T-helper 9 cell (primary cell): ENCODE measurements at regions not wholly inside any gene's neighbourhood (a gene's known extent, or its start where the extent isn't known, plus 50 kb on each side); places are given as distances from the start of the nearest gene placed in this dataset.
"Not testable (repeated sequence)": the region's sequence is repeated elsewhere in the genome, so short reads cannot be mapped to it uniquely, and the experiment has no call there.

Experiments
- DNase-seq: peaks from one replicate; pipeline ENCODE4 v3.0.0-alpha.2; 2020

DNA sequence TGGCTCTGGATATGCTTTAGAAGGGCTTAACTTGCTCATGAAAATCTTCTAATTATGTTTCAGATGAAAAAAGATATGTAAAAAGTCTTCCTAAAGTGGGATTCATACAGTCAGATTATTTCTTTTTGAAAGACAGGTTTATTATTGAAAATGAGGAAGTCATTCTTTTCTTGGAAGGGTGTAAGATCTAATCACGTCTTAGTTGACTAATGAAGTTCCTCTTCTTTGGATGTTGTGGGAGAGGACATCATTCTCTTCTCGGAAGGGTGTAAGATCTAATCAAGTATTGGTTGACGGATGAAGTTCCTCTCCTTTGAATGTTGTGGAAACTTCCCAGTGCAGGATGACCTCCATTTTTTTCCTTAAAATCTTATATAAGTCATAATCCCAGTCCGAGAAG is 74.9 kb downstream of the ALG10 start:
- DNase-seq = no peak

GRCh38 chr12:34105392-34105933 is 83.2 kb downstream of the ALG10 start:
- DNase-seq = no peak

DNA sequence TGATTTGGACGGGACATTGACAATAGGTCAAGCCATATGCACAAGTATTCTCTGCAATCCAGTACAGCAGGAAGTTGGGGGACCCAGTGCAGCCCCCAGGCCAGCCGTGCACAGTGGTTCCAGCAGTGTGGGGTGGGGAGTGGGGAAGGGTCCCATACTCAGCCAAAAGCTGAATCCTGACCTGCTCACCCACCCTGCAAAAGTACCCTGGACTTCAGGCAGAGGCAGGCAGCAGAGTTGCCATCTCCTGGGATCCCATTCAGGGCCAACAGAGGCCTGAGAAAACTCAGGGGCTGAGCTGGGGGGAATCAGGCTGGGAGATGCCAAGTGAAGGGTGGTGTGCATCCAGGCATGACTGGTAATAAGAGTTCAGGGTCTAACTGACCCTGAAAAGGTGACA is 83.9 kb downstream of the ALG10 start:
- no peak for DNase-seq

GRCh38 chr12:34107016-34107415 is 84.7 kb downstream of the ALG10 start:
- no peak for DNase-seq

DNA sequence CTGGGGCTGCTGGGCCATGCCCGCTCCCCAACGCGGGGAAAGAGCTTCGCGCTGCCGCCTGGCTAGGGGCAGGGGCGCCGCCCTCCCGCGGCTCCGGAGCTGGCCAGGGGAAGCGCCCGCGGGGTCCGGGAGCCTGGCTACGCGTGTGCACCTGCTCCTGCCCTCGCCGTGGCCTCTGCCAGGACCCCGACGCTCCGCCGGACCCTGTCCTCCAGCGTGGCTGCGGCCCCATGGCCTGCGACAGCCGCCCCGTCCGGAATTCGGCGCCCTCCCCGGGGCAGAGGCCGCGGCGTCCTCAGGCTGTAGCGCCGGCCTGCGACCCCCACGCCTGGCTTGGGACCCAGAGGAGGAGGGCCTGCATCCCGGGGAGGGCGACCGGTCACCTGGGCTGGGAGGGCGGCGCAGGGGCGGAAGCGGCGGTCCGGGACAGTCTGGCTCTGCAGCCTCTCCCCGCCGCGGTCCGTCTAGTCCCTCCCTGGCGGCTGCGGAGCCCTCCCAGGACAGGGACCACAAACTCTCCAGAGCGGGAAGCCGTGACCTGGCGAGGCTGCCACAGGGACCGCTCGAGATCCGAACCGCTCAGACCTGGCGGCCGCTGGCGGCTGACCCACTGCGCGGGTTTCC is 85.6 kb downstream of the ALG10 start:
- DNase-seq = no peak

DNA sequence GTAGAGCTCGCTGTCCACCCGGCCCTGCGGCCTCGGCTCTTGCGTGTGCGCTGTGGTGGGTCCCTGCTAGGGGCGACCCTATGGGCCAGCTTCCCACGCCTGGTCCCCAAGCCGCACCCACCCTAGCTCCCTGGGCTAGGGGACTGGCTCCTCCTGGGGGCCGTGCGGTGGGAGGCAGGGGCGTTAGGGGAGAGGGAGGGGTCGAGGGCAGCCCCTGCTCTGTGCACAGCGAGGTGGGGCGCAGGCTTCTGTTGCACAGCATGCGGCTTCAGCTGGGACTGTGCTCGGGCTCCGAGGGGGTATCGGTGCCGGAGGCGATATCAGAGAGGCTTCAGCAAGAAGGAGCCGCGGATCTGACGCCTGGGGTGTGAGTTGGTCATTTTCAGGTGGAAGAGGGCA is 86.1 kb downstream of the ALG10 start:
- DNase-seq = no peak

DNA sequence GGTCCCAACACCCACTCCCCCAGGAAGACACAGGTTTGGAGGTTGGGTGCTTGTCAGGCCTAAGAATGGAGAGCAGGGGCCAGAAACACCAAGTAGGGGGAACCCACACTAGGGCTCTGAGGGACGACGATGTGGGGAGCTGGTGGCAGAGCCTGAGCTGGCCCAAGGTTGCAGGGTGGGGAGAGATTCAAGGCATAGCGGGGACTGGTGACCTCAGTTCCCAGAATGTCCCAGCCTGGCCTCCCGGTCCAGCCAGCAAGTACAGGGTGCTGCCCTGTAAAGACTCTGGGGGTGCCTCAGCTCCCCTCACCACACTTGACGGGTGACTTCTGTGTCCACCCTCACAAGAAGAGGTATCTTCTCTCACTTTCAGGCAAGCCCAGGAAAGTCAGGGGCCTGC is 86.7 kb downstream of the ALG10 start:
- no peak for DNase-seq

GRCh38 chr12:34109390-34109789 is 87.1 kb downstream of the ALG10 start:
- no peak for DNase-seq

- DNase-seq = not testable (repeated sequence)
Observed at GRCh38 chr12:34109909-34110531, 87.7 kb downstream of the ALG10 start.

DNA sequence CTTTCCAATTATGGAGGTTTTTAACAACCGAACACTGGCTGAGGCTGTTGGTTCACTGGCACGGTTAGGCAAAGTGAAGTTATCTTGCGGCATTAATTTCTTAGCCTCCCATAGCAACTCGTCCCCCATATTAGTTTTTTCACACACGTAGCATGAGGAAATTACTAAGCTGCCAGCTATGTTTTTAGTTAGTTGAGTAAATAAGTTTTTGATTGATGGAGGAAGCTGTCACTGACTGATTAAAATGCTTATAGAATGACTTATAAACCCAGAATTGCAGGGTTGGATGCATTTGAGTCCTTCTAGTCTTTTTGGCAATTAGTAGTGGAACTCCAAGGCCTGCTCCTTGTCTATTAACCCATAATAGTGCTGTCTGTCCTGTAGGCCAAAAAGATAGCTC is 97.1 kb downstream of the ALG10 start:
- DNase-seq = no peak

DNA sequence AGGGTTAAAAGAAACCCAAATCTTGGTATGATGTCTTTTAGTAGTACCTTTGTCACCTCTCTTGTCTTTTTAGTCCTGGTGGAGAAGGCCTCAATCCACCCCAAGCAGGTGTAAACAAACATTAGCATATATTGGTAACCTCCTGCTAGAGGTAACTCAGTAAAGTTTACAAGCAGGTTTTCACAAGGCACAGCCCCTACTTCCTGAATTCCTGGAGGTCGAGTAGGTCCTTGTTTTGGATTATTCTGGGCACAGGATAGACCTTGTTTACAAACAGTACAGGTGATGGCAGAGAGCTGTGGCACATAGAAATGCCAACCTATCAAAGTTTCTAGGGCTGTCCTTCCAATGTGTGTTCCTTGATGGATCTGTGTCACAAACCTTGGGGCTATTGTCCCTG is 99.1 kb downstream of the ALG10 start:
- DNase-seq = no peak

GRCh38 chr12:34123092-34123491 is 100.8 kb downstream of the ALG10 start:
- peak; percentile 14 for DNase-seq

GRCh38 chr12:34124608-34125007 is 102.3 kb downstream of the ALG10 start:
- DNase-seq = no peak

DNA sequence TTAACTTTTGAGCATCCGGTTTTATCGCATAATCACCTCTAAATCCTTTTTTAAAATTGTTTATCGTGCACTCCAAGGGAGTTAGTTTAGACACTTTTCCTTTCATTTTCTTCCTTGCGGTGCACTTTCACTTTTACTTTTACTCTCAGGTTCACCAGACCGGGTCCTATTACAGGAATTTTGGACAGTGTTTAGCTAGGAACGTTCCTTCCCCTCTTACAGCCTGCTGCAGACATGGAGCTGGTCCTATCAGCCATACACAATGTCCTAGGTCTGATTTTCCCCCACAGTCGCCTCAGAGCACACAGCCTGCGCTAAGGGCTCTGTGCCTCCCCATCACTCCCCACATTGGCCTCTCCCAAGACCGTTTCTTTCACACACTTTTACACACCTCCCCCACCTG is 103.9 kb downstream of the ALG10 start:
- no peak for DNase-seq

GRCh38 chr12:34126805-34127204 is 104.5 kb downstream of the ALG10 start:
- DNase-seq = no peak

DNA sequence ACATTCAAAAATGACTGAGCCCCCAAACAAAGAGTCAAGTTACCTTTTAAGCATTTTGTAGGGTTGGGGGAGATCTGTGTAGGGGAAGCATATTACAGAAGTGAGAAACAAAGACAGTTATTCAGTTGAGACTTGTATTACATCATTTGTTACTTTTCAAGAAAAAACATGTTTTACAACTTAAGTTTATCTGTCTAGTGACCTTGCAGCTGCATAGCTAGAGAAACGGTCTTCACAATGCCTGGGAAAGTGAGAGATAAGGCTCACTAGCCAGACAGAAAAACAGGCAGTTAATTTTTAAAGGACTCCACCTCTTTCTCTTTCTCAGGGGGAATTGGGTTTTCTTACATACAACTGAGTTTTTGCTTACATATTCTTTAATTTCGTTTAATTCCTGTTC is 105.1 kb downstream of the ALG10 start:
- DNase-seq = not testable (repeated sequence)

DNA sequence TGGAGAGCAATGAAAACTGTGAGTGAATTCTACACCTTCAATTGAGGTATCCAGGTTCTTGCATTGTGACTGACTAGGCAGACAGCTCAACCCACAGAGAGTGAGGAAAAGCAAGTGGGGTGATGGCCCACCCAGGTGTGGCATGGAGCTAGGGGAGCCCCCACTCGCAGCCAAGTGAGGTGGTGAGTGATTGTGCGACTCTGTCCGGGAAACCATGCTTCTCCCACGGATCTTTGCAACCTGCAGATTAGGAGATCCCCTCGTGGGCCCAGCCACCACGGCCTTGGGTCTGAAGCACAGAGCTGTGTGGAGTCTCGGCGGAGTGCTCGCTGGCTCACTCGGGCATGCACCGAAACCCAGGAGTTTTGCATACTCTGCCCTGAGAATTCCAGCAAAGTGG is 120.1 kb downstream of the ALG10 start:
- DNase-seq = no peak

DNA sequence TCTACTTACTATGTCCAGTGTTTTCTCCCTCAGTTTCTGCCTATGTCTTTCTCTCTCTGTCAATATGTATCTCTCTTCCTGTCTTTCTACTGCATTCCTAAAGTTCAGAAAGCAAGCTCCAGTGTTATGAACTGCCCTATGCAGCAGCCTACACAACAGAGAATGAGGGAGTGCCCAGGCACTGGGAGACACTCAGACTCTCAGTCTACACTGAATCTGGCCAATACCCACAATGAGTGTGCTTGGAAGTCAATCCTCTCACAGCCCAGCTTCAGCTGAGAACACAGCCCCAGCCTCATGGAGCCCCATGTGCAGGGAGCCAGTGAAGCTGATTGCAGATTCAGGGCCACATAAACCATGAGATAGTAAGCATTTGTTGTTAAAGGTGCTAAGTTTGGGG is 128.7 kb downstream of the ALG10 start:
- no peak for DNase-seq

- DNase-seq = no peak
Observed at GRCh38 chr12:34163443-34163842, 141.1 kb downstream of the ALG10 start.

GRCh38 chr12:34166427-34167060 is 144.2 kb downstream of the ALG10 start:
- no peak for DNase-seq

DNA sequence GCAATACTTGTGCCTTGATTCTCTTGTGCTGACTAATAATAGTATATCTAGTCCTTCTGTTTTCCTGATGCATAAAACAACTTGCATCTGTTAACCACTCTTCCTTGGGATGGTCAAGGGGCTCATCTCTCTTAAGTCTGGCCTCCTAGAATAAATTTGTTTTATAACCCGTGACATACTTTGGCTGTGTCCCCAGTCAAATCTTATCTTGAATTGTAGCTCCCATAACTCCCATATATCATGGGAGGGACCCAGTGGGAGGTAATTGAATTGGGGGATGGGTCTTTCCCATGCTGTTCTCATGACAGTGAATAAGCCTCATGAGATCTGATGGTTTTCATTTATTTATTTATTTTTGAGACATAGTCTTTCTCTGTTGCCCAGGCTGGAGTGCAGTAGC is 146.2 kb downstream of the ALG10 start:
- DNase-seq = not testable (repeated sequence)

DNA sequence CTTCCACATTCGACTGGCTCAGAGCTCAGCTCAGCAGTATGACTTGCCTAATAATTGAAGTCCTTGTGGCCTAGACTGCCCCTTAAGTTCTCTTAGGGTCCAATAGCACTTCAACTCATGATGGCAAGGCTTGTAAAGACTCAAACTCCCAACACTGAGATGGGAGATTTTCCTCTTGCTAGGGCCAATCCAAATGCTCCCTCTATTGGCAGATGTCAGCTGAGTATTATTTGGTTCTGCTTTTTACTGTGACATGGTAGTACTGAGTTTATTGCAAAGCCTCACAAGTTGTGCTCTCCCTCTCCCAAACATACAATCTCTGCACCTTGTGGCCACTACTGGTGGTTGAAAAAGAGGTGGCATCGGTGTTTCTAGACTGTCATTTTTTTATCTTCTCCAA is 164.2 kb downstream of the ALG10 start:
- DNase-seq = no peak

- DNase-seq = no peak
Observed at GRCh38 chr12:34188974-34189373, 166.7 kb downstream of the ALG10 start.

DNA sequence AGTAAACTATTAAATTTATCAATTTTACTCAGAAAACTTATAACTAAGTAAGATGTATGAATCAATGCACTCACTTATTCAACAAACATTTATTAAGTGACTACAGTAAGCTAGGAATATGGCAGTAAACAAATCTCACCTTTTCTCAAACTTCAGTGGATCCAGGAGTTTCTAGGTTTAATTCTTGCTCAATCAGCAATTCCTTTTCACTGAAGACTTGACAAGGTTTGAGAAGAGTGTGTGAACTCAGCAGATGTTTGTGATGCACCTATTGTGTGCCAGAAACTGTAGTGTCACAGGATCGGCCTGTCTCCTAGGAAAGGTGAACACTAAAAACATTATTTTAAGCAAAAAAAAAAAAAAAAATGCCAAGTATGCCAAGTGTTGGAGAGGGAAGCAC is 167.8 kb downstream of the ALG10 start:
- no peak for DNase-seq
